RWPE2 (cell line): ENCODE measurements at regions not wholly inside any gene's neighbourhood (a gene's known extent, or its start where the extent isn't known, plus 50 kb on each side); places are given as distances from the start of the nearest gene placed in this dataset.

Experiments
- ATAC-seq: fragments of 200-7000 bp; cut with Tn5 transposase; 3 replicates; pipeline ENCODE4 v1.9.1; 2021; ENCODE audit warnings: low read depth
- DNase-seq: peaks from one replicate; pipeline ENCODE4 v3.0.0-alpha.2; 2020; ENCODE audit warnings: low spot score
- H3K27ac ChIP-seq: fragments of 450-650 bp; 2 replicates; pipeline ENCODE4 v1.5.1; 2017; ENCODE audit warnings: mild to moderate bottlenecking; ENCODE audit not compliant: poor library complexity, severe bottlenecking
- H3K27me3 ChIP-seq: fragments of 250-450 bp; sonication (Bioruptor Pico); 2 replicates; pipeline ENCODE4 v1.5.1; 2021; ENCODE audit warnings: mild to moderate bottlenecking, moderate library complexity; ENCODE audit not compliant: insufficient read depth, poor library complexity, severe bottlenecking
- H3K36me3 ChIP-seq: fragments of 250-450 bp; sonication (Bioruptor Pico); 2 replicates; pipeline ENCODE4 v1.5.1; 2020; ENCODE audit warnings: low read depth, mild to moderate bottlenecking, moderate library complexity
- H3K4me1 ChIP-seq: fragments of 250-450 bp; sonication (Bioruptor Pico); 2 replicates; pipeline ENCODE4 v1.5.1; 2021; ENCODE audit warnings: mild to moderate bottlenecking, moderate library complexity; ENCODE audit not compliant: insufficient read depth, poor library complexity, severe bottlenecking
- H3K4me3 ChIP-seq: fragments of 250-450 bp; sonication (Bioruptor Pico); 2 replicates; pipeline ENCODE4 v1.5.1; 2021; ENCODE audit warnings: mild to moderate bottlenecking, moderate library complexity; ENCODE audit not compliant: severe bottlenecking
- H3K9me3 ChIP-seq: fragments of 250-450 bp; sonication (Bioruptor Pico); 2 replicates; pipeline ENCODE4 v1.5.1; 2021; ENCODE audit warnings: mild to moderate bottlenecking, moderate library complexity; ENCODE audit not compliant: severe bottlenecking
- TF ChIP-seq, protein P1 (sequence below): fragments of 450-650 bp; IDR thresholded peaks from one replicate; pipeline ENCODE4 v1.5.1; 2017; ENCODE audit warnings: mild to moderate bottlenecking, moderate library complexity; ENCODE audit not compliant: poor library complexity, severe bottlenecking

DNA sequence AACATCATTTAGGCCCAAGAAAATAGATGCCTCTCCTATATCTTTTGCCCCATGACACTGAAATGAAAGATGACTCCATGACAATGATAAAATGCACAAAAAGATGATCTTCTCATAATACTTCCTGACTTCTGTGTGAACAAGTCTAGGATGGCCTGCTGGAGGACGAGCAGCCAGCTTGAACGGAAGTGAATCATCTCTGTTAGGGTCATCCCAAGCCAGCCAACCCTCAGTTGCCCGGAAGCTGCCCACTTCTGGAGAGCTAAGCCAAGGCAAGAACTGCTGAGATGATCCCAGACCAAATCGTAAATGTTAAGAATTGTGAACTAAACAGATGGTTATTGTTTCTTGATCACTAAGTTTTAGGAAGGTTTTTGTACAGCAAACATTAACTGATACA lies 249.7 kb upstream of the HS3ST5 start:
- H3K27ac ChIP-seq = no peak overlapping the region
- H3K4me3 ChIP-seq = no peak overlapping the region
- DNase-seq (no peak), ATAC-seq (no peak)
- no peaks in the 10 kb centered on the region for H3K27me3 ChIP-seq
- no peaks in the 10 kb centered on the region for H3K9me3 ChIP-seq
- TF ChIP-seq, protein P1, sequence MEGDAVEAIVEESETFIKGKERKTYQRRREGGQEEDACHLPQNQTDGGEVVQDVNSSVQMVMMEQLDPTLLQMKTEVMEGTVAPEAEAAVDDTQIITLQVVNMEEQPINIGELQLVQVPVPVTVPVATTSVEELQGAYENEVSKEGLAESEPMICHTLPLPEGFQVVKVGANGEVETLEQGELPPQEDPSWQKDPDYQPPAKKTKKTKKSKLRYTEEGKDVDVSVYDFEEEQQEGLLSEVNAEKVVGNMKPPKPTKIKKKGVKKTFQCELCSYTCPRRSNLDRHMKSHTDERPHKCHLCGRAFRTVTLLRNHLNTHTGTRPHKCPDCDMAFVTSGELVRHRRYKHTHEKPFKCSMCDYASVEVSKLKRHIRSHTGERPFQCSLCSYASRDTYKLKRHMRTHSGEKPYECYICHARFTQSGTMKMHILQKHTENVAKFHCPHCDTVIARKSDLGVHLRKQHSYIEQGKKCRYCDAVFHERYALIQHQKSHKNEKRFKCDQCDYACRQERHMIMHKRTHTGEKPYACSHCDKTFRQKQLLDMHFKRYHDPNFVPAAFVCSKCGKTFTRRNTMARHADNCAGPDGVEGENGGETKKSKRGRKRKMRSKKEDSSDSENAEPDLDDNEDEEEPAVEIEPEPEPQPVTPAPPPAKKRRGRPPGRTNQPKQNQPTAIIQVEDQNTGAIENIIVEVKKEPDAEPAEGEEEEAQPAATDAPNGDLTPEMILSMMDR = no peak
- H3K36me3 ChIP-seq = no peaks in the 10 kb centered on the region
- no peaks in the 10 kb centered on the region for H3K4me1 ChIP-seq

DNA sequence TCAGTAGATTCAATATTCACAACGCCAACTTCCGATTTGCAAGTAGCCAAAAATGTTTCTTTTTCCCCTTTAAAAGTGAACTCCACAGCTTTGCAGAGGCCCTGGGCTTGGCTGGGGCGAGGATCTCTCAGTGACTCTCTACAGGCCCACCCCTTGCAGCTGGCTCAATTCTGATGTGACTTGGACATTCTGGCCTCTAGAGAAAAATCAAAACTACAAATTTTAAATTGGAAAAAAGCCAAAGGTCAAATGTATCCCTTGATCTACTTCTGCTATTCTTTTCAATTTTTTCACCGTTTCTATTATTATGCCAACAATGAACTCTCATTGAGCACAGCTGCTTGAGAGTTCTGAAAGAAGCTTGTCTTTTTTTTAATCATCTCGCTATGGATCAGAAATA lies 245.9 kb upstream of the HS3ST5 start:
- no peaks in the 10 kb centered on the region for H3K4me1 ChIP-seq
- no peak for ATAC-seq
- no peak overlapping the region for H3K4me3 ChIP-seq
- no peaks in the 10 kb centered on the region for H3K9me3 ChIP-seq
- TF ChIP-seq, protein P1 = no peak
- H3K27ac ChIP-seq = no peak overlapping the region
- no peaks in the 10 kb centered on the region for H3K27me3 ChIP-seq
- no peak for DNase-seq
- H3K36me3 ChIP-seq = no peaks in the 10 kb centered on the region

DNA sequence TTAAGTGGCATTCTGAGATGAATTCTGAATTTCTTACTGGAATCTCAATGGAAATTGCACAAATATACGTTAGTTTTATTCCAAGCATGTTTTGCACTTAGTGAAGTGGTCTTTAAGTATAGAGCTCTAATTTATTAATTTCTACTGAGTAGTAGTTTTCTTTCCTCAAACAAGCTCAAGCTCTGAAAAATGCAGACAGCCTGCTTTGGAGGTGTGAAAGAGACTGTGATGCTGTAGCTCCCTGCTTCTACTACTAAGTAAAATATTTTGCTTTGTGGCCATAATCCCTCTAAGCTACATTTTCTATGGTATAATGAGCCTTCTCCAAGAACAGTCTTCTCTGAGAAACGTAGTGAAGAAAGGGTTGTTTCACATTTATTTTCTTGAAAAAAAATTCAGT lies 243.5 kb upstream of the HS3ST5 start:
- TF ChIP-seq, protein P1 = no peak
- no peak overlapping the region for H3K27ac ChIP-seq
- no peaks in the 10 kb centered on the region for H3K4me1 ChIP-seq
- H3K4me3 ChIP-seq = no peak overlapping the region
- no peaks in the 10 kb centered on the region for H3K27me3 ChIP-seq
- DNase-seq = no peak
- no peak for ATAC-seq
- H3K36me3 ChIP-seq = no peaks in the 10 kb centered on the region
- no peaks in the 10 kb centered on the region for H3K9me3 ChIP-seq

DNA sequence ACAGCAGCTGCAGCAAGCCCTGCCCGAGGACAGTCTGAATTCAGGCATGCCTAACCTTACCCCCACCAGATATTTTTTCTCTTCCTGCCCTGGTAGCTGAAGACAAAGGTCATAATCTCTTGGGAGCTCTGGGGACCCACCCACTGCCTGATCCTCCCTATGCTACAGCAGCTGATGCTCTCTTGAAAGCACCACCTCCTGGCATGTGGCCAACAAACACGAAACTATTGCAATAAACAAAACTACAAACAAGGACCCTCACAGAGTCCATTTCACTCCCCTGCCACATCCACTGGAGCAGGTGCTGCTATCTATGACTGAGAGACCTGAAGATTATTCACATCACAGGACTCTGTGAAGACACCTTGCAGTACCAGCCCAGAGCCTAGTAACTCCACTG lies 238.5 kb upstream of the HS3ST5 start:
- Histone ChIP-seq H3K27ac (no peak overlapping the region), H3K27me3 (no peaks in the 10 kb centered on the region), H3K36me3 (no peaks in the 10 kb centered on the region), H3K9me3 (no peaks in the 10 kb centered on the region), H3K4me3 (no peak overlapping the region), H3K4me1 (no peaks in the 10 kb centered on the region)
- ATAC-seq (no peak), DNase-seq (no peak)
- TF ChIP-seq, protein P1 = no peak

DNA sequence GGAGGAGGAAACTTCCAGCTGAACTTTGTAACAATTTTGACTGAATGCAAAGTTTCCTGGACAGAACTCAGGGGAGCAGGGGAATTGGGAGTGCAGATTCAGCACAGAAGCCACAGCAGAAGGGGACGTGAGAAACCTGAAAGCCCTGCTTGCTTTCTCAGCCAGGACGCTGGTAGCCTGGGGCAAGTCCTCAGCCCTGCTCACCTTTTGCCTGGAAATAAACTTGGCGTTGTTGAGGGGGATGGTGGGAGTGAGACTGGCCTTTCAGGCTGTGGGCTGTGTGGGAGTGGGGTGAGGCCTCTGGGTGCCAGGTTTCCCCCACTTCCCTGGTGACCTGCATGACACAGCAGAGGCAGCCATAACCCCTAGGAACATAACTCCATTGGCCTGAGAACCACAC lies 238.1 kb upstream of the HS3ST5 start:
- Histone ChIP-seq H3K4me3 (no peak overlapping the region), H3K4me1 (no peaks in the 10 kb centered on the region), H3K27me3 (no peaks in the 10 kb centered on the region), H3K9me3 (no peaks in the 10 kb centered on the region), H3K36me3 (no peaks in the 10 kb centered on the region), H3K27ac (no peak overlapping the region)
- no peak for ATAC-seq
- TF ChIP-seq, protein P1 = no peak
- no peak for DNase-seq
